Natural killer cell (primary cell): ENCODE measurements at regions not wholly inside any gene's neighbourhood (a gene's known extent, or its start where the extent isn't known, plus 50 kb on each side); places are given as distances from the start of the nearest gene placed in this dataset.
"Not testable (repeated sequence)": the region's sequence is repeated elsewhere in the genome, so short reads cannot be mapped to it uniquely, and the experiment has no call there.

Experiments used
- ATAC-seq, 3 donors: fragments of 150-1000 bp in 2 of 3; fragments of 200-7000 bp in 1 of 3; cut with Tn5 transposase; 1 replicate in 1 of 3; 2 replicates in 2 of 3; pipeline ENCODE4 v1.10.0; 2021; ENCODE audit warnings: mild to moderate bottlenecking in 2 of 3, moderate library complexity in 2 of 3
- DNase-seq, 2 donors: peaks; one replicate each; pipeline versions ENCODE4 v3.0.0 to v3.0.0-alpha.2; 2013 to 2021; ENCODE audit warnings: mixed read lengths in 1 of 2
- H3K27ac ChIP-seq: one replicate; pipeline ENCODE4 v1.5.1; 2013; ENCODE audit warnings: mild to moderate bottlenecking, low read length
- H3K27me3 ChIP-seq: one replicate; pipeline ENCODE4 v1.6.1; 2013; ENCODE audit warnings: low read length; ENCODE audit not compliant: control insufficient read depth, insufficient read depth
- H3K36me3 ChIP-seq: one replicate; pipeline ENCODE4 v1.6.1; 2013; ENCODE audit warnings: low read length; ENCODE audit not compliant: control insufficient read depth, insufficient read depth
- H3K4me1 ChIP-seq: one replicate; pipeline ENCODE4 v1.6.1; 2013; ENCODE audit warnings: low read length; ENCODE audit not compliant: control insufficient read depth, insufficient read depth
- H3K4me3 ChIP-seq: one replicate; pipeline ENCODE4 v1.5.1; 2013; ENCODE audit warnings: low read length
- H3K9me3 ChIP-seq: one replicate; pipeline ENCODE4 v1.6.1; 2013; ENCODE audit warnings: low read length; ENCODE audit not compliant: control insufficient read depth, insufficient read depth
- H3K27ac Mint-ChIP-seq, 2 donors: one replicate each; pipeline ENCODE4 v1.8.0; 2022; ENCODE audit warnings: mild to moderate bottlenecking in 2 of 2, mixed read lengths in 2 of 2, moderate library complexity in 1 of 2
- H3K27me3 Mint-ChIP-seq, 2 donors: one replicate each; pipeline ENCODE4 v1.8.0; 2022; ENCODE audit warnings: low read depth in 2 of 2, mixed read lengths in 2 of 2
- H3K36me3 Mint-ChIP-seq: one replicate; pipeline ENCODE4 v1.8.0; 2022; ENCODE audit warnings: mixed read lengths
- H3K4me1 Mint-ChIP-seq, 2 donors: one replicate each; pipeline ENCODE4 v1.8.0; 2022; ENCODE audit warnings: mixed read lengths in 2 of 2
- H3K4me3 Mint-ChIP-seq: one replicate; pipeline ENCODE4 v1.8.0; 2022; ENCODE audit warnings: mild to moderate bottlenecking, moderate library complexity, mixed read lengths
- H3K9me3 Mint-ChIP-seq, 2 donors: one replicate each; pipeline ENCODE4 v1.8.0; 2022; ENCODE audit warnings: mixed read lengths in 2 of 2
- WGBS: methylation state at CpG from one replicate; pipeline ENCODE4 v1.1.7; 2013; ENCODE audit warnings: missing lambda C conversion rate; ENCODE audit not compliant: insufficient coverage; 5-methylcytosine and 5-hydroxymethylcytosine counted together
- intact Hi-C: fragments of 100-400 bp; cut with micrococcal nuclease; formaldehyde crosslinking; loops from one replicate; pipeline ENCODE4 v1.14.2; 2022

DNA sequence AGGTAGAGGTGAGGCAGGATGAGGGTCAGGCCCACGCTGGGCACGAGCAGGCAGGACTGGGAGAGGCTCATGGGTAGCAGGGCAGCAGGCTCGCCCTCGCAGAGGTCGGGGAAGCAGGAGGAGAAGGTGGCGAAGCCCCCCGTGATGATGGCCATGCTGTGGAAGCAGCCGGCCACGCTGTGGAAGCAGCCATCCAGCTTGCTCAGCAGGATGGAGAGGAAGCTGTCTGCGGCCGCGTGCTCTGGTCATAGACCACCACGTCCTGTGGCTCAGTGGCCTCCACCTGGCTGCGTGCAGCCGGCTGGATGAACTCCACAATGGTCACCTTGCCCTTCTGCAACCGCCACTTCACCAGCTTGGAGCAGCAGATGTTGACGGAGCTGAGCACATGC is 135.6 kb upstream of the PTPN20 start:
- H3K36me3 ChIP-seq, H3K27ac ChIP-seq, intact Hi-C loops, H3K4me1 Mint-ChIP-seq, H3K9me3 ChIP-seq, DNase-seq, H3K4me3 ChIP-seq, H3K27me3 ChIP-seq, H3K4me1 ChIP-seq, H3K9me3 Mint-ChIP-seq, H3K27ac Mint-ChIP-seq, H3K36me3 Mint-ChIP-seq, ATAC-seq, H3K27me3 Mint-ChIP-seq, H3K4me3 Mint-ChIP-seq: not testable (repeated sequence)
- 94% methylated on average over 9 of the region's 17 CpGs for WGBS

DNA sequence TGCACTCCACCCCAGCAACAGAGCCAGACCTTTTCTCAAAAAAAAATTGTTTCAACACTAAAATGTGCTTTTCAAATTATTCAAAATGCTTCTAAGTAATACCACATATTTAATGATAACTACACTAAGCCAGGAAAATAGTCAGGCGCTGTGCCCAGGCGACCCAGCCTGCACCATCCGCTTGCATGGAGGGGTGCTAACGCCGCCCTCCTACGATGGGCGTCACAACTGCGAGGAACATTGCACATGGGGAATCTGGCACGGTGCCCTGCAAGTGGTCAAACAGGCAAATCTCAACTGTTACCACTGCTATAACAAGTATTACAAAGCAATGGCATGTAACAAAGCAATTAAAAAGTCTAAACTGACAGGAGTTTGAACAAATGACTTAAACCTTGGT is 131.7 kb upstream of the PTPN20 start:
- DNase-seq, H3K27ac Mint-ChIP-seq, H3K4me1 ChIP-seq, H3K4me1 Mint-ChIP-seq, H3K27me3 Mint-ChIP-seq, H3K27ac ChIP-seq, H3K27me3 ChIP-seq, H3K4me3 Mint-ChIP-seq, intact Hi-C loops, H3K9me3 Mint-ChIP-seq, H3K36me3 Mint-ChIP-seq, H3K36me3 ChIP-seq, H3K4me3 ChIP-seq, H3K9me3 ChIP-seq: not testable (repeated sequence)
- peak in 1 of 3 donors; percentile 66 for ATAC-seq
- 71% methylated on average over 6 of the region's 9 CpGs for WGBS

- H3K9me3 ChIP-seq, intact Hi-C loops, H3K27ac ChIP-seq, H3K4me3 Mint-ChIP-seq, H3K4me3 ChIP-seq, H3K27ac Mint-ChIP-seq, H3K27me3 Mint-ChIP-seq, ATAC-seq, H3K36me3 Mint-ChIP-seq, DNase-seq, H3K9me3 Mint-ChIP-seq, H3K27me3 ChIP-seq, H3K4me1 ChIP-seq, H3K36me3 ChIP-seq, H3K4me1 Mint-ChIP-seq: not testable (repeated sequence)
- WGBS = no CpG with 5 or more reads among the region's 1 CpG
Observed at GRCh38 chr10:46780164-46780563, 131.1 kb upstream of the PTPN20 start.

DNA sequence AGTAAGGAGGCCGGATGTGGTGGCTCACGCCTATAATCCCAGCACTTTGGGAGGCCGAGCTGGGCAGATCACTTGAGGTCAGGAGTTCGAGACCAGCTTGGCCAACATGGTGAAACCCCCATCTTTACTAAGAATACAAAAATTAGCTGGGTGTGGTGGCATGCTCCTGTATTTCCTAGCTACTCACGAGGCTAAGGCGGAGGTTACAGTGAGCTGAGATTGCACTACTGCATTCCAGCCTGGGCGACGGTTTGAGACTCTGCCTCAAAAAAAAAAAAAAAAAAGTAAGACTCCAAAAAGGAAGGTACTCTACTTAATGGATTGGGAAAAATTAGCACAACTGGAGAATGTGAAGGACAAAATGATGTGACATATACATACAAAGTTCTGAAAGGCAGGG is 130.2 kb upstream of the PTPN20 start:
- H3K4me3 Mint-ChIP-seq, H3K36me3 ChIP-seq, H3K9me3 ChIP-seq, intact Hi-C loops, H3K27ac ChIP-seq, H3K36me3 Mint-ChIP-seq, H3K27ac Mint-ChIP-seq, H3K27me3 Mint-ChIP-seq, H3K4me1 ChIP-seq, H3K9me3 Mint-ChIP-seq, H3K4me1 Mint-ChIP-seq, ATAC-seq, DNase-seq, H3K27me3 ChIP-seq, H3K4me3 ChIP-seq: not testable (repeated sequence)
- WGBS = no CpG with 5 or more reads among the region's 8 CpGs

- not testable (repeated sequence) for H3K36me3 Mint-ChIP-seq
Observed at GRCh38 chr10:46782001-46782874, 129.0 kb upstream of the PTPN20 start.

GRCh38 chr10:46784665-46785064 is 126.6 kb upstream of the PTPN20 start:
- DNase-seq, intact Hi-C loops, H3K9me3 Mint-ChIP-seq, H3K36me3 Mint-ChIP-seq, H3K4me3 Mint-ChIP-seq, H3K27me3 ChIP-seq, H3K4me1 ChIP-seq, H3K4me3 ChIP-seq, H3K27ac ChIP-seq, H3K4me1 Mint-ChIP-seq, ATAC-seq, H3K9me3 ChIP-seq, H3K36me3 ChIP-seq, H3K27ac Mint-ChIP-seq, H3K27me3 Mint-ChIP-seq: not testable (repeated sequence)
- no CpG with 5 or more reads among the region's 2 CpGs for WGBS

More at GRCh38 chr10:46782001-46782874, 129.0 kb upstream of the PTPN20 start:
- H3K4me1 Mint-ChIP-seq, H3K4me3 Mint-ChIP-seq, H3K27me3 Mint-ChIP-seq, H3K4me1 ChIP-seq, H3K9me3 ChIP-seq, H3K27ac Mint-ChIP-seq, H3K9me3 Mint-ChIP-seq, H3K36me3 ChIP-seq, intact Hi-C loops, H3K4me3 ChIP-seq, H3K27me3 ChIP-seq, DNase-seq, H3K27ac ChIP-seq: not testable (repeated sequence)
- peak in 1 of 3 donors; percentile 17 for ATAC-seq
- no CpG with 5 or more reads among the region's 4 CpGs for WGBS

- H3K36me3 Mint-ChIP-seq, DNase-seq, H3K9me3 Mint-ChIP-seq, H3K36me3 ChIP-seq, H3K4me1 Mint-ChIP-seq, H3K27ac ChIP-seq, ATAC-seq, H3K4me1 ChIP-seq, intact Hi-C loops, H3K9me3 ChIP-seq, H3K27me3 Mint-ChIP-seq, H3K27me3 ChIP-seq: not testable (repeated sequence)
- Mint-ChIP-seq H3K4me3 (peak overlapping the region; percentile 95), H3K27ac (peak overlapping the region in 1 of 2 donors; percentile 89)
- H3K4me3 ChIP-seq = peak overlapping the region; percentile 7
- 42% methylated on average over 2 of the region's 18 CpGs for WGBS
Observed at GRCh38 chr10:46786125-46786517, 125.1 kb upstream of the PTPN20 start.
